Glomerular visceral epithelial cell (primary cell): ENCODE measurements at regions not wholly inside any gene's neighbourhood (a gene's known extent, or its start where the extent isn't known, plus 50 kb on each side); places are given as distances from the start of the nearest gene placed in this dataset.
"Not testable (repeated sequence)": the region's sequence is repeated elsewhere in the genome, so short reads cannot be mapped to it uniquely, and the experiment has no call there.

Experiments
- DNase-seq: peaks from one replicate; pipeline ENCODE4 v3.0.0-alpha.2; 2016; ENCODE audit errors: extremely low spot score

DNA sequence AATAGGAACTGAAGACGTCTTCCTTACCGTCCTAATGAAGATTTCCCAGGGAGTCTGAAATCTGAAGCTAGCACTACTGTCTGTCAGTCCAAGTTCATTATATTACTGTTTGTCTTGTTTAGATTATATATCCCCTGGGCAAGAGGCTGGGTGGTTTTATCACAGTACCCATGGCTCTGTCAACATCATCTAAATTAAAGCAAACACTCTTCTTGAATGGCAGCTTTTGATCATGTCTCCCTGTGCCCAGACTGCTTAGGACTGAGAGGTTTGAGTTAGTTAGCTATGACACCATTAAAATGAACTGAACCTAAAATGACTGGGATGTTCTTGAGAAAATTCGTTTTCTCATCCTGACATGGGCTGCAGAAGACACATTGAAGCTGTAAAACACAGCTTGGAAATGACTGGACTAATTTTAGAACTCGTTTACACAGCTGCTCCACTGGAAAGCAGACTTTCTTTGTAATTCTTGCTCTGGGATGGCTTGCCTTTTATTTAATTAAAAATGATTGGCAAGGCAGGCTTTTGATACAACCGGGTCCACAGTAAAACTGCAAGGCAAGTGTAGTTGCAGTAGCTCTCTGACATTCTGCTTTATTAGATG lies 243.5 kb downstream of the MFSD1 start:
- no peak for DNase-seq

- no peak for DNase-seq
Measured at GRCh38 chr3:159047361-159047760, 245.5 kb downstream of the MFSD1 start.

GRCh38 chr3:159052494-159052893 lies 250.6 kb downstream of the MFSD1 start:
- DNase-seq = not testable (repeated sequence)

- no peak for DNase-seq
Measured at GRCh38 chr3:159057621-159058020, 255.8 kb downstream of the MFSD1 start.

- no peak for DNase-seq
Measured at GRCh38 chr3:159058859-159059258, 257.0 kb downstream of the MFSD1 start.

DNA sequence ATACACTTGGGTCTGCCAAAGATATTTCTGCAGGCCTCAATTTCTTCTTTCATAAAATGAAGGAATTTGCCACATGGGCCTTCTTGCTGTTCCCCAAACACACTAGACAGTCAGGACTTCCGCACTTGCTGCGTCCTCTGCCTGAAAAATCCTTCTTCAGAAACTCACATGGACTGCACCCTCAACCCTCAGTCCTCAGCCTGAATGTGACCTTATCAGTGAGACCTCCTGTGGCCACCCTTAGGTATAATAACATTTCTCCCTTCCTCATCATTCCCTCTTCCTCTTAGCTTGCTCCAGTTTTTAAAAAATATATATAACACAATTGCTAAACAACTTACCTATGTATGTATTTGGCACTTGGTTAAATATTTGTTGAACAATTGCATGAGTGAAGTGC lies 257.5 kb downstream of the MFSD1 start:
- no peak for DNase-seq

DNA sequence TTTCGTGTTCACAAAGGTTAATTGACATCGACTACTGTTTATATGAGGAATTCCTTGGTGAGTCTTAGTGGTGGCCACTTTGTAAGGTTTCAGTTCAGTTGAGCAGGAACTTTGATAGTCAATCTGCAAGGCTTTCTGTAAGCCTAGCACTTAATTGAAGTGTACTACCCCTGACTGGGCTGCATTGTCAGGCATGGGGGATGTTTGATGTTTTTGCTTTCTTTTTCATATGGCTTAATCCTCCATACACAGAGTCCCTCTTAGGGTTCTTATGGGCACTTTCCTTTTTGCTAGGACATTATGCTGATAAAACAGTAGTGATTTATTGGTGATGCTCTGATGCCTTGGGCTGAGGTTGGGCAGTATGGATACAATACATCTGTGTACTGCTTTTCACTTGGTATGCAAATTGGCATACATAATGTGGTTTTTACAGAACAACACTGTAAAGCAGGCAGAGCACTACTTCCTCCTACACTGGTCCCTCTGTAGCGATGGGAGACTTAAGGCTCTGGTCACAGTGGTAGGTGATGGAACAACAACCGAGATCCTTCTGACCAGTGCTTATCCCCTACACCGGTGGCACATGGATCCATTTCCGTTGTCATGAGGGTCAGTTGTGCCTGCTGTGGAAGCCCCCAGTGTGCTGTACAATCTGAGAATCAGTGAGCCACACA lies 261.0 kb downstream of the MFSD1 start:
- no peak for DNase-seq

GRCh38 chr3:159069091-159069490 lies 267.2 kb downstream of the MFSD1 start, which contains the start of gene IQCJ:
Gene IQCJ (plus strand): TSS chr3:159069319.
- no peak for DNase-seq

GRCh38 chr3:159069866-159070425 lies 268.1 kb downstream of the MFSD1 start:
- DNase-seq = no peak

- DNase-seq = no peak
Measured at GRCh38 chr3:159074756-159075701, 273.2 kb downstream of the MFSD1 start.

GRCh38 chr3:159077860-159078259 lies 276.0 kb downstream of the MFSD1 start:
- DNase-seq = peak; percentile 54

DNA sequence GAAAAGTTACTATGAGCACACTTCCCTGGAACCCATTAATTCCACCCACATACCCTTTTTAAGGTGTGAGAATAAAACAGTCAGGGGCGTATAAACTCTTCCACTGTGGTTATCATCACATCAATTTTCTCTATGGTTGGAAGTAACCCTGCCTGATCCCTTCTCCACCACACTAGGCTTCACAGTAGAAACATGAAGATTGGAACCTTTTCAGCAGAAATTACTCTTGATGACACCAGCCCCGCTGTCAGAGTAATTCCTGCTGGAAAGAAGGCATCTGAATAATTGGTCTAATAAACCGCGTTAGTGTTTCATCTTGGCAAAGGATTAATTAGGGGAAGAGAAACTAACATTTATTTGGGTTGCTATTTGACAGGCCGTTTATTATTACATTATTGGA lies 278.4 kb downstream of the MFSD1 start:
- DNase-seq = no peak

DNA sequence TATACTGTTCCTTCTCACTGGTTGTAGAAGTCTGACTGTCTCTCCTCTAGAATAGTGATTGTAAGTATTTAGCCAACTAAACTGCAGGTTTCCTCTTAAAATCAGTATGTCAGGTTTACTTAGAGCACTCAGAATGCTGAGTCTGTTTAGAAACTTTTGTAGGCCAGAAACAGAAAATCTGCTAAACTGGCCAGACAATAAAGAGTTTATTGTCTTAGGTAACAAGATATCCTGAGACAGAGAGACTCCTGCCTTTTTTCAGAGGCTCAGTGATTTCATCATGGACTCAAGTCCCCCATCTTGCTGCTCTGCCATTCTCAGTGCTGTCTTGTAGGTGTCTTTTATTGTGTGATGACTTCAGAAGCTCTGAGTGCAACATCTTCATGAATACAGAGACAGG lies 279.0 kb downstream of the MFSD1 start:
- DNase-seq = no peak

DNA sequence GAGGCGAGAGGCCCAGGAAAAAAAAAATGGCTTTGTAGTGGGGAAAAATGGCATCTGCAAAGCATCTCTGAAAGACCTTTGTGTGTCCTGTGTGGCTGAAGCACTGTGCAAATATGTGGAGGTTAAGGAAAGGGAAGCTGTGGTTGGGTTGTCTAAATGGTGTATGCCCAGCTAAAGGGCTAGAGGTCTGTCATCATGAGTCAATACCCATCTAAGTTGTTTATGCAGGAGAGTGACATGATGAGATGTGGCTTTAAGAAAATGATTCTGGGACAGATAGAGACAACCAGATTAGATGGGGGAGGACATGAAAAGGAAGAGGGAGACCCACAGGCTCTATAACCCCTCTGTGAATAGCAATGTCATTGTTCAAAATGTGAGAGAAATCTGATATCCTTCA lies 280.7 kb downstream of the MFSD1 start:
- peak; percentile 59 for DNase-seq

DNA sequence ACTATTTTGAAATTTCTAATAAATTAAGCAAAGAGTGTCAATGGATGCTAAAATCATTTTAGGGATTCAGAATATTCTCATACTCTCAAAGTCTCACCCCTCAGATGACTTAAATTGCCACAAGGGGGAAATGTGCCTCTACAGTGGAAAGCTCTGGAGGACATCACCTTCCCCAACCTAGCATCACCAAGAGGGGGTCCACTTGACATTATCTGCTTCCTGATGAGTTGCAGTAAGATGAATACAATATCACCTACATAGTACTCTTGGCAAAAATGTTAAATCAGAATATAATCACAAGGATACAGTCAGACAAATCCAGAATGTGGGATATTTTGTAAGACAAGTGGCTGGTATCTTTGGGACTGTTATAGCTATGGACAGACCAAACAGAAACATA lies 290.1 kb downstream of the MFSD1 start:
- DNase-seq = no peak

GRCh38 chr3:159102001-159102400 lies 300.1 kb downstream of the MFSD1 start:
- no peak for DNase-seq

DNA sequence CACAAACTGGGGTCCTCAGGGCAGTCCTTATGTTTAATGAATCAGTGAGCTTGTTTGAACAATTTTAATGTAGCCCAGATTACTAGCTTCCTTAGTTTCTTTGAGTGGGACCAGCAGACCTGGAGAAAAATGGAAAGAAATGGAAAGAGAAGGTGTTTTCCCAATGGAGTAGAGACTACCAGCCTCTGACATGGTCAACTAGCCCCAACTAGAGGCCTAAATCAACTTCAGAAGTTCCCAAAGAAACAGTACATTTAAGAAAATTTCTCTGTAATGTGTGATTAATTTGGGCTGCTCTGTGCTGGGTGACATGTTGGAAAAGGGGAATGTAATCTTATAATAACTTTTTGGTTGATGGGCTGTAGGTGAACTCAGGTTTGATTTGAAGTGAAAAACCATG lies 310.9 kb downstream of the MFSD1 start:
- no peak for DNase-seq

- no peak for DNase-seq
Measured at GRCh38 chr3:159113221-159113875, 311.5 kb downstream of the MFSD1 start.

DNA sequence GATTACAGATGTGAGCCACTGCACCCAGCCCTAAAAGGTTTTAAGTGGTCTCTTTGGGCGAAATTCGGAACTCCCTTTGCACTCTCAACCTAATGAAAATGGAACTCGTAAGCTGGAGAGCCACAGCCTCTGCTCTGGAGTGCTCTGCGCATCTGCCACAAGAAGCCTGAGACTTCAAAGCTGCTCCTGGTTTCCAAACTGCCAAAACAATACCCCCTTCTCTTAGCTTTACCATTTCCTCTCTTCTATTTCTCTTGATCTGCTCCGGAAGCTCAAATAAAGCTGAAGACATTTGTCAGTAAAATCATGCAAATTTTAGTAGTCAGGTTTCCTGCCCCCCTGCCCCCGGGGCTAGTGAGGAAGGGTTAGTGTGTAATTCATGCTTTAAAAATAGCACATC lies 312.7 kb downstream of the MFSD1 start:
- DNase-seq = no peak

- no peak for DNase-seq
Measured at GRCh38 chr3:159123877-159124276, 322.0 kb downstream of the MFSD1 start.

DNA sequence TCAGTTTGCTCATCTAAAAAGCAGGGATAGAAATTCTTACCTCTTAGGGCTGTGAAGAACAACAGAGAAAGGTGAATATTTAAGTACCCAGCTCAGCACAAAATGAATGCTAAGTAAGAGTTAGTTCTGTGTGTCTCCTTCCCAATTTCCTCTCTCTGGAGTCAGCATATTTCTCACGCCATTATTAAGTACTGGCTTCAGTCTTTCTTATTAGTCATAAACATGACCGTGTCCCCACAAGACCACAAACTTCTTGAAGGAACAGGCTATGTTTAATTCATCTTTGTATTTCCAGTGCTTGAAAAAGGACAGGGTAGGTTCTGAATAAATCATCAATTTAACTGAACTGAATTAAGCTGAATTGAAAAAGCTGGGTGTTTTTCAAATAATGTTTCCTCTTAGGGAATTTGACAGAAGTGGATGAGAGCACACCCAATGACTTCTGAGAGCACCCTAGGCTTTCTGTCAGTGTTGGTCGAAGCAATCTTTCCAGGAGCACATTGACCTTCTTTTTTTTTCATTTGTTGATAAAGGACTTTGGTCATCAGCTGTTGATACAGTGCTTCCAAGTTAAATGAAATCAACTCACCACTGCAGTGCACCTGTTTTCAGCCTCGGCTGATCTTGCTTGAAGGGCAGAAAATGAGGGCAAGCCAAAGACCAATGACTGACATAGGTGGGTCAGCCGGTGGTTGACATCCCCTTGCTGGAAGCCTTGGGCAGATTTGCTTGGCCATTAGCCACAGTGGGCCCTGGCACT lies 324.6 kb downstream of the MFSD1 start:
- DNase-seq = peak; percentile 39
